HCT116 (cell line): ENCODE measurements at regions not wholly inside any gene's neighbourhood (a gene's known extent, or its start where the extent isn't known, plus 50 kb on each side); places are given as distances from the start of the nearest gene placed in this dataset.

Experiments used
- ATAC-seq: fragments of 200-7000 bp; cut with Tn5 transposase; 2 replicates; pipeline ENCODE4 v1.9.1; 2020; ENCODE audit warnings: mild to moderate bottlenecking, moderate library complexity
- BruUV-seq: library from RNA; stranded (reverse); fragments of 400-500 nt; replicated peaks from 2 replicates; lab custom pipeline; 2021; lab: Mats Ljungman, UMichigan
- CTCF ChIA-PET: fragments of 300-600 bp; sonication (Branson Sonifier 250); formaldehyde crosslinking; loops from one replicate; lab custom pipeline; 2021; ENCODE audit warnings: antibody characterized with exemption; lab: Charles Lee
- POLR2A ChIA-PET: fragments of 300-600, 350-600 bp; sonication (Branson Sonifier 250); formaldehyde crosslinking; loops from one replicate; lab custom pipeline; 2021; ENCODE audit warnings: antibody characterized with exemption; lab: Charles Lee
- RAD21 ChIA-PET, 2 experiments: fragments of 300-600 bp; sonication (Branson Sonifier 250); formaldehyde crosslinking; loops; one replicate each; lab custom pipeline; 2023; ENCODE audit warnings: low total read pairs in 2 of 2; ENCODE audit not compliant: uncharacterized antibody in 2 of 2, unreplicated experiment in 2 of 2, low non-redundant PET in 1 of 2; lab: Charles Lee
- DNase-seq: peaks from one replicate; pipeline ENCODE4 v3.0.0-alpha.2; 2010; ENCODE audit warnings: low read depth, low spot score
- H2AFZ ChIP-seq: fragments of 200-600 bp; shearing (Covaris generic), sonication (generic); 2 replicates; pipeline ENCODE4 v1.6.1; 2017; ENCODE audit warnings: low read depth, mixed run types, mixed read lengths, antibody characterized with exemption, low read length; ENCODE audit not compliant: poor library complexity, severe bottlenecking
- H3K27ac ChIP-seq: 2 replicates; pipeline ENCODE4 v1.5.1; 2012; ENCODE audit warnings: low read depth, low read length
- H3K27me3 ChIP-seq: fragments of 200-600 bp; sonication (generic); 2 replicates; pipeline ENCODE4 v1.6.1; 2016; ENCODE audit warnings: mixed run types, low read length, mixed read lengths; ENCODE audit not compliant: insufficient read depth
- H3K36me3 ChIP-seq, 2 experiments: fragments of 200-500 bp in 1 of 2; fragments of 200-600 bp in 1 of 2; sonication (Bioruptor generic) in 1 of 2; sonication (generic) in 1 of 2; 2 replicates each; pipeline versions ENCODE4 v1.5.1 to v1.6.1; 2014 to 2016; ENCODE audit warnings: low read length in 2 of 2, inconsistent platforms in 1 of 2, mixed read lengths in 1 of 2, mixed run types in 1 of 2; ENCODE audit not compliant: insufficient read depth in 2 of 2, control insufficient read depth in 1 of 2
- H3K4me1 ChIP-seq, 2 experiments: fragments of 200-600 bp in 1 of 2; sonication (generic) in 1 of 2; 2 replicates each; pipeline versions ENCODE4 v1.5.1 to v1.6.1; 2012 to 2017; ENCODE audit warnings: low read length in 2 of 2, inconsistent platforms in 1 of 2, mild to moderate bottlenecking in 1 of 2, mixed read lengths in 1 of 2, mixed run types in 1 of 2, moderate library complexity in 1 of 2; ENCODE audit not compliant: insufficient read depth in 2 of 2, control insufficient read depth in 1 of 2
- H3K4me2 ChIP-seq: fragments of 200-600 bp; sonication (generic); 2 replicates; pipeline ENCODE4 v1.6.1; 2017; ENCODE audit warnings: mixed run types, low read length, mixed read lengths
- H3K4me3 ChIP-seq, 2 experiments: fragments of 200-600 bp in 1 of 2; sonication (generic) in 1 of 2; replicated peaks in 1 of 2; 2 replicates each; pipeline ENCODE4 v1.5.1; 2011 to 2016; ENCODE audit warnings: low read length in 2 of 2, control low read depth in 1 of 2, low read depth in 1 of 2, mild to moderate bottlenecking in 1 of 2, mixed read lengths in 1 of 2, mixed run types in 1 of 2
- H3K79me2 ChIP-seq: fragments of 200-600 bp; sonication (generic); 2 replicates; pipeline ENCODE4 v1.6.1; 2017; ENCODE audit warnings: mild to moderate bottlenecking, mixed run types, low read length, moderate library complexity, mixed read lengths; ENCODE audit not compliant: insufficient read depth
- H3K9ac ChIP-seq: fragments of 200-600 bp; sonication (generic); 2 replicates; pipeline ENCODE4 v1.6.1; 2016; ENCODE audit warnings: low read length, mixed read lengths
- H3K9me2 ChIP-seq: fragments of 200-600 bp; sonication (generic), shearing (Covaris generic); 2 replicates; pipeline ENCODE4 v1.6.1; 2017; ENCODE audit warnings: mixed run types, mild to moderate bottlenecking, moderate library complexity; ENCODE audit not compliant: insufficient read depth
- H3K9me3 ChIP-seq, 2 experiments: fragments of 200-500 bp in 1 of 2; fragments of 200-600 bp in 1 of 2; sonication (Bioruptor generic) in 1 of 2; sonication (generic) in 1 of 2; 2 replicates each; pipeline ENCODE4 v1.6.1; 2014 to 2017; ENCODE audit warnings: low read length in 2 of 2, mixed read lengths in 2 of 2, inconsistent platforms in 1 of 2, low read depth in 1 of 2, mild to moderate bottlenecking in 1 of 2, mixed run types in 1 of 2, moderate library complexity in 1 of 2; ENCODE audit not compliant: control insufficient read depth in 1 of 2, insufficient read depth in 1 of 2
- H4K20me1 ChIP-seq: fragments of 200-600 bp; sonication (generic), shearing (Covaris generic); 2 replicates; pipeline ENCODE4 v1.6.1; 2017; ENCODE audit warnings: mixed run types, mild to moderate bottlenecking, moderate library complexity; ENCODE audit not compliant: insufficient read depth
- CBX3 ChIP-seq: IDR thresholded peaks from 2 replicates; pipeline ENCODE4 v1.6.1; 2012; ENCODE audit warnings: low read depth
- ELF1 ChIP-seq: IDR thresholded peaks from 2 replicates; pipeline ENCODE4 v1.6.1; 2012; ENCODE audit warnings: low read depth, borderline replicate concordance
- FOSL1 ChIP-seq: IDR thresholded peaks from 2 replicates; pipeline ENCODE4 v1.6.1; 2012; ENCODE audit warnings: low read depth
- REST ChIP-seq: IDR thresholded peaks from 2 replicates; pipeline ENCODE4 v1.6.1; 2012; ENCODE audit warnings: low read depth
- SIN3A ChIP-seq: IDR thresholded peaks from 2 replicates; pipeline ENCODE4 v1.6.1; 2012; ENCODE audit warnings: low read depth
- YY1 ChIP-seq: IDR thresholded peaks from 2 replicates; pipeline ENCODE4 v1.6.1; 2011; ENCODE audit warnings: low read length, low read depth, moderate library complexity, mild to moderate bottlenecking; ENCODE audit not compliant: insufficient replicate concordance; ENCODE audit errors: extremely low read depth
- intact Hi-C: fragments of 100-400 bp; cut with micrococcal nuclease; formaldehyde crosslinking; loops from 2 replicates; pipeline ENCODE4 v1.10.0; 2022
- TF ChIP-seq, protein P1 (sequence below): IDR thresholded peaks from 2 replicates; pipeline ENCODE4 v1.6.1; 2012
- TF ChIP-seq, protein P2 (sequence below): IDR thresholded peaks from 2 replicates; pipeline ENCODE4 v1.6.1; 2012
- TF ChIP-seq, protein P3 (sequence below), 3 experiments: fragments of 200-600 bp in 1 of 3; sonication (generic) in 1 of 3; IDR thresholded peaks in 2 of 3; conservative IDR thresholded peaks in 1 of 3; 2 replicates each; pipeline ENCODE4 v1.5.1; 2012 to 2017; ENCODE audit warnings: low read depth in 2 of 3, low read length in 2 of 3, antibody characterized with exemption in 1 of 3, borderline replicate concordance in 1 of 3, control low read depth in 1 of 3, mild to moderate bottlenecking in 1 of 3, mixed read lengths in 1 of 3, mixed run types in 1 of 3, moderate library complexity in 1 of 3; ENCODE audit not compliant: insufficient read depth in 1 of 3

GRCh38 chr4:128548381-128548780, 260.8 kb upstream of the PGRMC2 start (continued):
- TF ChIP-seq, protein P1, sequence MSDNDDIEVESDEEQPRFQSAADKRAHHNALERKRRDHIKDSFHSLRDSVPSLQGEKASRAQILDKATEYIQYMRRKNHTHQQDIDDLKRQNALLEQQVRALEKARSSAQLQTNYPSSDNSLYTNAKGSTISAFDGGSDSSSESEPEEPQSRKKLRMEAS = no peak
- TF ChIP-seq, protein P2, sequence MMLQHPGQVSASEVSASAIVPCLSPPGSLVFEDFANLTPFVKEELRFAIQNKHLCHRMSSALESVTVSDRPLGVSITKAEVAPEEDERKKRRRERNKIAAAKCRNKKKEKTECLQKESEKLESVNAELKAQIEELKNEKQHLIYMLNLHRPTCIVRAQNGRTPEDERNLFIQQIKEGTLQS = no peak
- TF ChIP-seq YY1 = no peak
- TF ChIP-seq, protein P3, sequence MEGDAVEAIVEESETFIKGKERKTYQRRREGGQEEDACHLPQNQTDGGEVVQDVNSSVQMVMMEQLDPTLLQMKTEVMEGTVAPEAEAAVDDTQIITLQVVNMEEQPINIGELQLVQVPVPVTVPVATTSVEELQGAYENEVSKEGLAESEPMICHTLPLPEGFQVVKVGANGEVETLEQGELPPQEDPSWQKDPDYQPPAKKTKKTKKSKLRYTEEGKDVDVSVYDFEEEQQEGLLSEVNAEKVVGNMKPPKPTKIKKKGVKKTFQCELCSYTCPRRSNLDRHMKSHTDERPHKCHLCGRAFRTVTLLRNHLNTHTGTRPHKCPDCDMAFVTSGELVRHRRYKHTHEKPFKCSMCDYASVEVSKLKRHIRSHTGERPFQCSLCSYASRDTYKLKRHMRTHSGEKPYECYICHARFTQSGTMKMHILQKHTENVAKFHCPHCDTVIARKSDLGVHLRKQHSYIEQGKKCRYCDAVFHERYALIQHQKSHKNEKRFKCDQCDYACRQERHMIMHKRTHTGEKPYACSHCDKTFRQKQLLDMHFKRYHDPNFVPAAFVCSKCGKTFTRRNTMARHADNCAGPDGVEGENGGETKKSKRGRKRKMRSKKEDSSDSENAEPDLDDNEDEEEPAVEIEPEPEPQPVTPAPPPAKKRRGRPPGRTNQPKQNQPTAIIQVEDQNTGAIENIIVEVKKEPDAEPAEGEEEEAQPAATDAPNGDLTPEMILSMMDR (IDR thresholded peaks at IDR 0.05 in 2 of 3, conservative IDR thresholded peaks at IDR 0.05 in 1 of 3; ENCODE audit: borderline replicate concordance in 1 of 3, insufficient read depth in 1 of 3, low read depth in 2 of 3, low read length in 2 of 3) = no peak

GRCh38 chr4:128544272-128544671, 256.7 kb upstream of the PGRMC2 start:
- Histone ChIP-seq H3K4me2 (no peak overlapping the region), H3K4me1 (no peaks in the 10 kb centered on the region), H3K9ac (no peak overlapping the region), H3K9me2 (no peaks in the 10 kb centered on the region), H3K79me2 (no peaks in the 10 kb centered on the region), H3K9me3 (no peaks in the 10 kb centered on the region), H3K4me3 (no peak overlapping the region), H4K20me1 (no peaks in the 10 kb centered on the region), H2AFZ (no peak overlapping the region), H3K27me3 (no peaks in the 10 kb centered on the region), H3K36me3 (no peaks in the 10 kb centered on the region), H3K27ac (no peak overlapping the region)
- ATAC-seq = no peak
- DNase-seq = no peak
- intact Hi-C loops = no loop called here
- POLR2A ChIA-PET = no interaction called here
- BruUV-seq = no TSS peak
- CTCF ChIA-PET = no interaction called here
- RAD21 ChIA-PET = no interaction called here
- no peak for TF ChIP-seq SIN3A
- no peak for TF ChIP-seq CBX3
- no peak for TF ChIP-seq ELF1
- no peak for TF ChIP-seq FOSL1
- no peak for TF ChIP-seq REST
